ENCODE measurements at regions not wholly inside any gene's neighbourhood (a gene's known extent, or its start where the extent isn't known, plus 50 kb on each side); places are given as distances from the start of the nearest gene placed in this dataset.

DNA sequence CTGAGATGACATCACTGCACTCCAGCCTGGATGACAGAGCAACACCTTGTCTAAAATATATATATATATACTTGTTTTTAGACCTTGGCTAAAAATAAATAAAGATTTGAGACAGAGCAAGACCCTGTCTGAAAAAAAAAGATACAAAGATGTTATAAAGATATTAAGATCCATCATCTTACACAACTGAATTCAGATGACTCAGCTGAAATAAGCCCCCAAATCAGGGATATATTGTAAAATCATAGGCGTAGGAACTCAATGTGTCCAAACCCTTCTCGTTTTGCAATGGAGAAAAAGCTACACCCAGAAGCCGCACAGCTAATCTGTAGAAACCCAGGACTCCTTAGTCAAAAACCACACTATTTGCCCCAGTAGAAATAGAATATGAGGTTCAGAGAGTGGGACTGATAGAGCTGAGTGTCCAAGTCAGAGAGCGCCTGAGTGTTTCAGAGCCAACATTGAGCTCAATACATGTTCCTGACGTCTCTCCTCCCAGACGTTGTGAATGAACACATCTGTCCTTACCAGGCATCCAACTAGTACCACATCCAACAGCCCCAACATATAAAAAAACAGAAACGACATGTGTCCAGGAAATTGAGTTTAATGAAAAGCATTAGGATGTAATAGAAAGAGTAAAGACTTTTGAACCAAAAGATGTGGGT, 207.9 kb upstream of the BLID start:
- in situ Hi-C loops (cut with MboI; ENCODE audit: low pct_unique_long_range_greater_than_20kb, low sequenced_read_pairs, unreplicated experiment): no loop called here
- no peak for DNase-seq (ENCODE audit: low spot score)

DNA sequence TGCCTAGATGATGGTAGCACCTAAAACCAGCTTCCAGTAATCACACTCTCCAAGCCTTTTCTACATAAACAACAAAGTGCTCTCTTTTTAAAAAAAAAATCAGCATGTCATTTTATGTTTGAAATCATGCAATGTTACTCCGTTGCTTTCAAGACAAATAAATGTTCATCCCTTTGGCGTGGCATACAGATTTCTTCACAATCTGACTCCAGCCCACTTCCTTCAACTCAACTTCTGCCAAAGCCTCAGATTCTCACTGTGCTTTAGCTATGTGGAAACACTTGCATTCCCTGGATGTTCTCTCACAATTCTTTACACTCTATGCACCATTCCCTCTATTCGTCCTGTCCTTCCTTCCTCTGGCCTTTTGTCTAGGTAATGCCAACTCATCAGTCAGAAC, 206.3 kb upstream of the BLID start:
- in situ Hi-C loops (cut with MboI; ENCODE audit: low pct_unique_long_range_greater_than_20kb, low sequenced_read_pairs, unreplicated experiment): no loop called here
- TF ChIP-seq, protein P1, sequence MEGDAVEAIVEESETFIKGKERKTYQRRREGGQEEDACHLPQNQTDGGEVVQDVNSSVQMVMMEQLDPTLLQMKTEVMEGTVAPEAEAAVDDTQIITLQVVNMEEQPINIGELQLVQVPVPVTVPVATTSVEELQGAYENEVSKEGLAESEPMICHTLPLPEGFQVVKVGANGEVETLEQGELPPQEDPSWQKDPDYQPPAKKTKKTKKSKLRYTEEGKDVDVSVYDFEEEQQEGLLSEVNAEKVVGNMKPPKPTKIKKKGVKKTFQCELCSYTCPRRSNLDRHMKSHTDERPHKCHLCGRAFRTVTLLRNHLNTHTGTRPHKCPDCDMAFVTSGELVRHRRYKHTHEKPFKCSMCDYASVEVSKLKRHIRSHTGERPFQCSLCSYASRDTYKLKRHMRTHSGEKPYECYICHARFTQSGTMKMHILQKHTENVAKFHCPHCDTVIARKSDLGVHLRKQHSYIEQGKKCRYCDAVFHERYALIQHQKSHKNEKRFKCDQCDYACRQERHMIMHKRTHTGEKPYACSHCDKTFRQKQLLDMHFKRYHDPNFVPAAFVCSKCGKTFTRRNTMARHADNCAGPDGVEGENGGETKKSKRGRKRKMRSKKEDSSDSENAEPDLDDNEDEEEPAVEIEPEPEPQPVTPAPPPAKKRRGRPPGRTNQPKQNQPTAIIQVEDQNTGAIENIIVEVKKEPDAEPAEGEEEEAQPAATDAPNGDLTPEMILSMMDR (IDR thresholded peaks at IDR 0.05; ENCODE audit: extremely low read depth, insufficient read depth, missing control alignments): no peak
- no peak for DNase-seq (ENCODE audit: low spot score)

More for the DNA sequence above, 207.9 kb upstream of the BLID start:
- TF ChIP-seq, protein P1 (IDR thresholded peaks at IDR 0.05; ENCODE audit: extremely low read depth, insufficient read depth, missing control alignments): no peak

DNA sequence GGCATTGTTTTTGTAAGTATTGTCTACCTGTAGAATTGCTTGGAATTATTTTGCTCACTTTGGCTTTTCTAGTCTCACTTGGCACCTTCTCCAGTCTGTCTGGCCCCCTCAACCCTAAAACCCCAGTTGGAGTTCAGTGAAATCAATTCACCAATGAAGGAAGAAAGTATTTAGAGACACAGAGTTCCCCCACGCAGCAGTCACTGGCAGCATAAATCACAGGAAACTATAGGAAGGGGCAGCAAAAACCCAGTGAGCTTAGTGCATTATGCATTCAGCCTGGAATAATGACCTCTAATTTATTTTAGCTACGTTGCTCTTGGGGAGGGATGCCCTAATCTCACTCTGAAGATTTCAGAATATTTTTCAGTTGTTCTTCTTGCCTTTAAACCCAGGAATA, 204.7 kb upstream of the BLID start:
- in situ Hi-C loops (cut with MboI; ENCODE audit: low pct_unique_long_range_greater_than_20kb, low sequenced_read_pairs, unreplicated experiment): no loop called here
- no peak for DNase-seq (ENCODE audit: low spot score)
- TF ChIP-seq, protein P1 (IDR thresholded peaks at IDR 0.05; ENCODE audit: extremely low read depth, insufficient read depth, missing control alignments): no peak

DNA sequence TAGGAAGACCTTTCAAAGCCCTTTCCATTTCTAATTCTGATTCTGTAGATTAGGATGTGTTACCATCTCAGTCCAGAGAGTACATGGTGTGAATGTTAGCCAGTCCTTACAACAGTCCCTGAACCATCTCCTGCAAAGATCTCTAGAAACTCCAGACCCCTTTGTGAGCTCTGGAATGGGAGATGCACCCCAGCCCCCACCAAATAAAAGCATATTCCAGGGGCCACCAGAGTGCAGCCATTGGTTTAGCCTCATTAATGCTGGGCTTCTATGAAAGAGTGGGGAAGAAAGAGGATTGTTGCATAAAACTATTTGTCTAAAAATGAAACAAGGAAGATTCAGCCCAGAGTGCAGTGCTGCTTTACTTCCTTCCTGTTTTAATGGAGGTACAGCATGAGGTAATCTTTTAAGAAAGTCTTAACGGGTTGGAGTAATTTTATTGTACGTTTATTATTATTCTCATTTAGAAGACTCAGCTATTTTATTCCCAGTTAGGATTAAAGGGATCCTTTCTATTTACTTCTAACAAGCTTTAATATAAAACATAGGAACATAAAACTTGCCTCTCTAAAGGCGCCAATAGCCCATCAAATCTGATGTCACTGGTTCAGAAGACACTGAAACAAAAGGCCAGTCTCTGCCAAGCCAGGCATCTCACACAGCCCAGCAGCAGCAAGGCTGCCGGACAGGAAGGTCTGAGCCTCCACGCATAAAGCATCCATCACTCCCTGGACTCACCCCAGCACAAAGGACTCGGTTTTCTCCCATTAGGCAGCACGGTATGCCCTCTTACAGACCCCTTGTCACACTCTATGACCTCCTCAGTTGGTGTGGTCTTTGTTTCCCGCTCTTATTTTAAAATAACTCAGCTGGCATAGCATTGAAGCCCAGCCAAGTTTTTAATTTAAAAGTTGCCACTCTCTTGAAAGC, 203.9 kb upstream of the BLID start:
- no peak for DNase-seq (ENCODE audit: low spot score)
- in situ Hi-C loops (cut with MboI; ENCODE audit: low pct_unique_long_range_greater_than_20kb, low sequenced_read_pairs, unreplicated experiment): no loop called here
- TF ChIP-seq, protein P1 (IDR thresholded peaks at IDR 0.05; ENCODE audit: extremely low read depth, insufficient read depth, missing control alignments): no peak

DNA sequence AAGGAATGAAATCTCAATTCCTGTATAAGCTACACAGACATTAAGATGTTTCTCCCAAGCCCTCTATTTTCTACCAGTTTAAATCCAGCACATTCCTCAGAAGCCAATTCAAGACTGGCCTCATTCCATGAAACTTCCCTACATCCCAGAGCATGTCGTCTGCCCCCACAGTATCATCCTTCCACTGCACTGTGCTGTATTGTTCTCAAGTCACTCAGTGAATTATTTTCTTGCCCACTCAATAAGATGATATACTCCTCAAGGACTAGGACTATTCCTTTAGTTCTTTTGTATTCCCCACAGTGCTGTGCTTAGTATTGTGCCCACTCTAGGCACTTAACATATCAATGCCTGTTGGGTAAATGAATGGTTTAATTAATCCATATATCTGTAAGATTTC, 203.1 kb upstream of the BLID start:
- TF ChIP-seq, protein P1 (IDR thresholded peaks at IDR 0.05; ENCODE audit: extremely low read depth, insufficient read depth, missing control alignments): no peak
- in situ Hi-C loops (cut with MboI; ENCODE audit: low pct_unique_long_range_greater_than_20kb, low sequenced_read_pairs, unreplicated experiment): no loop called here
- no peak for DNase-seq (ENCODE audit: low spot score)

DNA sequence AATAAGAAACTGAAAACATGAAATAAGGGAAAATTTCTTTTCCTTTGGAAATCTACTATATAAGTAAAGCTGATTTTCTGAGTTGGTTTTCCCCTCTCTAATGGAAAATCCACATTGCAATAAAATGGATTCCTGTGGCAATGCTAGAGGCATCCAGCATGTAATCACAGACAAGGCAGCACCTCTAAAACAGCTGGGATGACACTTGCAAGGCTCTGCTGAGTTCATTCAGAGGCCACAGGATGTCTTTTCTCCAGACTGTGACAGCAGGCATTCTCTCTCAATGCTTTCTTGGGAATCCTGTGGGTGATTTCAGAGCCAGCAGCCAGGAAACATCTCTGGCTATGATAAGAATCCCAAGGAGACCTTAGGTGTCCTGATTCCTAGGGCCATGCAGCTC, 201.3 kb upstream of the BLID start:
- no peak for DNase-seq (ENCODE audit: low spot score)
- in situ Hi-C loops (cut with MboI; ENCODE audit: low pct_unique_long_range_greater_than_20kb, low sequenced_read_pairs, unreplicated experiment): no loop called here

More for the DNA sequence above, 201.3 kb upstream of the BLID start:
- TF ChIP-seq, protein P1 (IDR thresholded peaks at IDR 0.05; ENCODE audit: extremely low read depth, insufficient read depth, missing control alignments): no peak

All from GM13977 (cell line).